IMR-90 (cell line): ENCODE measurements at regions not wholly inside any gene's neighbourhood (a gene's known extent, or its start where the extent isn't known, plus 50 kb on each side); places are given as distances from the start of the nearest gene placed in this dataset.

Experiments
- ATAC-seq: fragments of 200-7000 bp; cut with Tn5 transposase; 2 replicates; pipeline ENCODE4 v1.9.1; 2020; ENCODE audit warnings: low read depth, mild to moderate bottlenecking, moderate library complexity
- BruUV-seq: library from RNA; stranded (reverse); fragments of 400-500 nt; replicated peaks from 2 replicates; lab custom pipeline; 2021; lab: Mats Ljungman, UMichigan
- CTCF ChIA-PET: fragments of 300-600 bp; formaldehyde crosslinking; extraction: SDS; loops from one replicate; lab custom pipeline; 2021; ENCODE audit warnings: antibody characterized with exemption; lab: Yijun Ruan, JAX
- POLR2A ChIA-PET: fragments of 300-600 bp; sonication (Branson Sonifier 250); formaldehyde crosslinking; loops from one replicate; lab custom pipeline; 2022; ENCODE audit warnings: antibody characterized with exemption; ENCODE audit not compliant: unreplicated experiment; lab: Charles Lee
- DNase-seq: peaks from one replicate; pipeline ENCODE4 v3.0.0; 2013
- H2AFZ ChIP-seq: replicated peaks from 2 replicates; pipeline ENCODE3; 2013; ENCODE audit warnings: low read length, mild to moderate bottlenecking; ENCODE audit not compliant: poor library complexity
- H2AK5ac ChIP-seq: 2 replicates; pipeline ENCODE4 v1.6.1; 2013; ENCODE audit warnings: low read depth, low read length, inconsistent platforms
- H2AK9ac ChIP-seq: replicated peaks from 2 replicates; pipeline ENCODE3; 2013; ENCODE audit warnings: mild to moderate bottlenecking, low read depth, low read length, moderate library complexity; ENCODE audit not compliant: poor library complexity
- H2BK120ac ChIP-seq: 2 replicates; pipeline ENCODE4 v1.6.1; 2013; ENCODE audit warnings: low read depth, low read length, inconsistent platforms
- H2BK15ac ChIP-seq: 3 replicates; pipeline ENCODE4 v1.6.1; 2013; ENCODE audit warnings: low read depth, low read length, inconsistent platforms
- H2BK20ac ChIP-seq: 2 replicates; pipeline ENCODE4 v1.6.1; 2013; ENCODE audit warnings: low read depth, mild to moderate bottlenecking, inconsistent platforms, low read length, moderate library complexity
- H2BK5ac ChIP-seq: 2 replicates; pipeline ENCODE4 v1.6.1; 2013; ENCODE audit warnings: mild to moderate bottlenecking, low read depth, low read length, inconsistent platforms; ENCODE audit not compliant: poor library complexity, severe bottlenecking
- H3K14ac ChIP-seq: replicated peaks from 2 replicates; pipeline ENCODE4 v1.6.1; 2013; ENCODE audit warnings: low read depth, low read length, inconsistent platforms
- H3K18ac ChIP-seq: 2 replicates; pipeline ENCODE4 v1.6.1; 2013; ENCODE audit warnings: low read depth, low read length, control low read depth
- H3K23ac ChIP-seq: 2 replicates; pipeline ENCODE4 v1.6.1; 2013; ENCODE audit warnings: low read depth, low read length, inconsistent platforms
- H3K27ac ChIP-seq: 2 replicates; pipeline ENCODE4 v1.5.1; 2013; ENCODE audit warnings: mild to moderate bottlenecking, control low read depth, low read length; ENCODE audit not compliant: insufficient read depth
- H3K27me3 ChIP-seq: 2 replicates; pipeline ENCODE4 v1.6.1; 2013; ENCODE audit warnings: low read length; ENCODE audit not compliant: control insufficient read depth, insufficient read depth
- H3K36me3 ChIP-seq: 2 replicates; pipeline ENCODE4 v1.6.1; 2013; ENCODE audit warnings: low read length, mixed read lengths; ENCODE audit not compliant: control insufficient read depth, insufficient read depth
- H3K4ac ChIP-seq: 2 replicates; pipeline ENCODE4 v1.6.1; 2013; ENCODE audit warnings: low read depth, low read length, inconsistent platforms
- H3K4me1 ChIP-seq: 2 replicates; pipeline ENCODE4 v1.6.1; 2013; ENCODE audit warnings: low read length, mixed read lengths; ENCODE audit not compliant: control insufficient read depth, insufficient read depth
- H3K4me2 ChIP-seq: 2 replicates; pipeline ENCODE4 v1.6.1; 2013; ENCODE audit warnings: low read depth, mild to moderate bottlenecking, control low read depth, low read length, moderate library complexity
- H3K4me3 ChIP-seq: 2 replicates; pipeline ENCODE4 v1.5.1; 2013; ENCODE audit warnings: low read depth, mild to moderate bottlenecking, control low read depth, low read length, moderate library complexity; ENCODE audit not compliant: insufficient read depth
- H3K56ac ChIP-seq: 2 replicates; pipeline ENCODE4 v1.6.1; 2013; ENCODE audit warnings: low read length, inconsistent platforms; ENCODE audit not compliant: insufficient read depth; ENCODE audit errors: extremely low read depth
- H3K79me1 ChIP-seq, 2 experiments: 2 replicates each; pipeline ENCODE4 v1.6.1; 2013; ENCODE audit warnings: low read length in 2 of 2, inconsistent platforms in 1 of 2, low read depth in 1 of 2
- H3K9ac ChIP-seq: 2 replicates; pipeline ENCODE4 v1.6.1; 2013; ENCODE audit warnings: low read depth, low read length, control low read depth
- H3K9me1 ChIP-seq: 2 replicates; pipeline ENCODE4 v1.6.1; 2013; ENCODE audit warnings: low read length, inconsistent platforms; ENCODE audit not compliant: insufficient read depth
- H3K9me3 ChIP-seq: 2 replicates; pipeline ENCODE4 v1.6.1; 2013; ENCODE audit warnings: low read length; ENCODE audit not compliant: control insufficient read depth, insufficient read depth
- H4K20me1 ChIP-seq: 2 replicates; pipeline ENCODE4 v1.6.1; 2013; ENCODE audit warnings: low read length, inconsistent platforms; ENCODE audit not compliant: insufficient read depth
- H4K5ac ChIP-seq: 2 replicates; pipeline ENCODE4 v1.6.1; 2013; ENCODE audit warnings: mild to moderate bottlenecking, low read depth, low read length, control low read depth
- H4K8ac ChIP-seq, 2 experiments: 2 replicates each; pipeline ENCODE4 v1.6.1; 2013; ENCODE audit warnings: low read depth in 2 of 2, low read length in 2 of 2, control low read depth in 1 of 2, inconsistent platforms in 1 of 2
- H4K91ac ChIP-seq: 2 replicates; pipeline ENCODE4 v1.6.1; 2013; ENCODE audit warnings: low read depth, low read length, inconsistent platforms; ENCODE audit not compliant: insufficient read depth
- POLR2A ChIP-seq: IDR thresholded peaks from 2 replicates; pipeline ENCODE4 v1.6.1; 2012; ENCODE audit warnings: mild to moderate bottlenecking, low read depth, low read length
- WGBS, 2 experiments: methylation state at CpG; one replicate each; pipeline versions ENCODE4 v1.1.5 to v1.1.7; 2013; ENCODE audit warnings: missing lambda C conversion rate in 2 of 2; ENCODE audit not compliant: insufficient read length in 1 of 2; ENCODE audit errors: extremely low coverage in 2 of 2; 5-methylcytosine and 5-hydroxymethylcytosine counted together
- dilution Hi-C: fragments of 300-500 bp; cut with HindIII; formaldehyde crosslinking; loops from one replicate; pipeline ENCODE4 v1.14.3; 2018; ENCODE audit warnings: low sequenced_read_pairs; ENCODE audit not compliant: unreplicated experiment
- in situ Hi-C: fragments of 300-500 bp; cut with MboI; formaldehyde crosslinking; loops from 3 replicates; pipeline ENCODE4 v1.14.3; 2019; ENCODE audit warnings: low sequenced_read_pairs, inconsistent platforms, mixed read lengths
- intact Hi-C: fragments of 100-400 bp; cut with micrococcal nuclease; formaldehyde crosslinking; loops from 2 replicates; pipeline ENCODE4 v1.10.0; 2022

DNA sequence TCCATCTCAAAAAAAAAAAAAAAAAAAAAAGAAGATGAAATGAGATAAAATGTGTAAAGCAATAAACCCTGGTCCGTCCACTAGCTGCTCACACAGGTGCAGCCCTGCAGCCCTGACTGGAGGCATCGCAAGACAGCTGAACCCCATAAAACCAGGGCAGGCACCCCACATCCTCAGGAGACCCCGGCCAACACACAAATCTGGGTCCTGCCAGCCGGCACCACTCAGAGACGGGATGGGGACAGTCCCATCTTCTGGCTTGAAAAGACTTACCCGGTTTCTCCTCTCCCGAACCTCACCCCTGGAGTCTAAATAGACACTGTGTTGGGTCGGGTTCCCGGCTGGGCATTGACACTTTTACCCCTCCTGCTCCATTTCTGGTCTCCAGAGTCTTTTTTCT, 52.7 kb upstream of the TNRC6C start:
- Histone ChIP-seq H3K9me3 (no peaks in the 10 kb centered on the region), H4K20me1 (no peaks in the 10 kb centered on the region), H3K27ac (no peak overlapping the region), H3K4me2 (no peak overlapping the region), H3K27me3 (peaks cover 62% of the 10 kb centered on the region), H2AFZ (no peak overlapping the region), H2BK120ac (no peak overlapping the region), H3K79me1 (no peaks in the 10 kb centered on the region), H4K8ac (no peak overlapping the region), H2BK5ac (no peak overlapping the region), H3K9ac (no peak overlapping the region), H3K4me3 (no peak overlapping the region), H3K18ac (no peak overlapping the region), H2AK5ac (no peak overlapping the region), H3K56ac (no peak overlapping the region), H2BK20ac (no peak overlapping the region), H2AK9ac (no peak overlapping the region), H3K9me1 (no peaks in the 10 kb centered on the region), H3K4ac (no peak overlapping the region), H3K4me1 (no peaks in the 10 kb centered on the region), H3K23ac (no peak overlapping the region), H2BK15ac (no peak overlapping the region), H3K36me3 (no peaks in the 10 kb centered on the region), H3K14ac (no peak overlapping the region), H4K5ac (no peak overlapping the region), H4K91ac (no peak overlapping the region)
- CTCF ChIA-PET, result no interaction called here
- dilution Hi-C loops (no loop called here), in situ Hi-C loops (no loop called here), intact Hi-C loops (no loop called here)
- no CpG with 5 or more reads among the region's 9 CpGs for WGBS, 2 experiments
- ATAC-seq (no peak), DNase-seq (no peak)
- BruUV-seq, result no TSS peak
- no peak for TF ChIP-seq POLR2A
- POLR2A ChIA-PET, result no interaction called here
